ENCODE measurements at regions not wholly inside any gene's neighbourhood (a gene's known extent, or its start where the extent isn't known, plus 50 kb on each side); places are given as distances from the start of the nearest gene placed in this dataset.

DNA sequence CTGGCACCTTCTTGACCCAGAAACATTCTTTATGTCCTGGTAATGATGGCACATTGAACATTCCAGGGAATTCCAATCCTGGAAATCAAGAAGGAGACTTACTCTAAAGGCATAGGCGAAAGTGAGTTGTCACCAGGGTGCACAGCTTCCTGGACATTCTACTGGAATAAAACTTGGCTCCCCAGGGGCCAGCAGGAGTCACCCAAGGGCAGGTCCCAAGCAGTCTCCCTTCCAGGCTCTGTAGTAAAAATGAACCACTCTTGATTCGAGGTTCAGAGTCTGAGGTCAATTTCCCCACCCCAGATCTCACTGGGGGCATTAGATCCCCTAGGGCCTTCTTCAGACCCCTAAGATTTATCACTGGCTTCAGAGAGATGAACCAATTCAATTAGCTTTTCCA, 338.7 kb upstream of the GATB start:
- no peak overlapping the region for H3K27ac Mint-ChIP-seq
- no peak for DNase-seq
- H3K27me3 ChIP-seq (ENCODE audit: insufficient read depth, low read length), result no peaks in the 10 kb centered on the region
- H3K9me3 Mint-ChIP-seq, result no peaks in the 10 kb centered on the region
- no peak overlapping the region for H3K14ac ChIP-seq (ENCODE audit: insufficient read depth, low read length)
- H4K20me1 ChIP-seq (ENCODE audit: control insufficient read depth, insufficient read depth, insufficient read length), result no peaks in the 10 kb centered on the region
- no peak overlapping the region for H4K8ac ChIP-seq (replicated peaks; ENCODE audit: insufficient read length, low read depth, low read length)
- H3K79me2 ChIP-seq (ENCODE audit: insufficient read depth, low read length), result no peaks in the 10 kb centered on the region
- no peaks in the 10 kb centered on the region for H3K23me2 ChIP-seq (ENCODE audit: insufficient read length, low read depth, low read length, poor library complexity, severe bottlenecking)
- H2AK5ac ChIP-seq (ENCODE audit: insufficient read length, low read length), result no peak overlapping the region
- no peak overlapping the region for H4K91ac ChIP-seq (ENCODE audit: insufficient read length, low read depth, low read length)
- H3K4me2 ChIP-seq (ENCODE audit: insufficient read depth, insufficient read length, low read length), result no peak overlapping the region
- H3K27ac ChIP-seq (ENCODE audit: insufficient read length, low read depth, low read length), result no peak overlapping the region
- no peak overlapping the region for H3K56ac ChIP-seq (ENCODE audit: insufficient read length, low read depth, low read length)
- no peak overlapping the region for H2BK12ac ChIP-seq (ENCODE audit: insufficient read length, low read depth, low read length)
- H2BK20ac ChIP-seq (ENCODE audit: low read depth, low read length, poor library complexity, severe bottlenecking), result no peak overlapping the region
- 0 out of 2 replicates have a peak, but pooled peaks cover 3% of the 10 kb centered on the region for H3K4me1 ChIP-seq (ENCODE audit: insufficient read depth, low read length)
- H3K27me3 Mint-ChIP-seq (ENCODE audit: low read depth), result peaks cover 4% of the 10 kb centered on the region; the same call in 1 of the 2 replicates
- TF ChIP-seq, protein P1, sequence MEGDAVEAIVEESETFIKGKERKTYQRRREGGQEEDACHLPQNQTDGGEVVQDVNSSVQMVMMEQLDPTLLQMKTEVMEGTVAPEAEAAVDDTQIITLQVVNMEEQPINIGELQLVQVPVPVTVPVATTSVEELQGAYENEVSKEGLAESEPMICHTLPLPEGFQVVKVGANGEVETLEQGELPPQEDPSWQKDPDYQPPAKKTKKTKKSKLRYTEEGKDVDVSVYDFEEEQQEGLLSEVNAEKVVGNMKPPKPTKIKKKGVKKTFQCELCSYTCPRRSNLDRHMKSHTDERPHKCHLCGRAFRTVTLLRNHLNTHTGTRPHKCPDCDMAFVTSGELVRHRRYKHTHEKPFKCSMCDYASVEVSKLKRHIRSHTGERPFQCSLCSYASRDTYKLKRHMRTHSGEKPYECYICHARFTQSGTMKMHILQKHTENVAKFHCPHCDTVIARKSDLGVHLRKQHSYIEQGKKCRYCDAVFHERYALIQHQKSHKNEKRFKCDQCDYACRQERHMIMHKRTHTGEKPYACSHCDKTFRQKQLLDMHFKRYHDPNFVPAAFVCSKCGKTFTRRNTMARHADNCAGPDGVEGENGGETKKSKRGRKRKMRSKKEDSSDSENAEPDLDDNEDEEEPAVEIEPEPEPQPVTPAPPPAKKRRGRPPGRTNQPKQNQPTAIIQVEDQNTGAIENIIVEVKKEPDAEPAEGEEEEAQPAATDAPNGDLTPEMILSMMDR (conservative IDR thresholded peaks at IDR 0.05), result no peak
- no peaks in the 10 kb centered on the region for H3K9me3 ChIP-seq (ENCODE audit: control insufficient read depth, low read depth, low read length)
- WGBS (ENCODE audit: extremely low coverage, insufficient read length, low lambda C conversion rate), result no CpG with 5 or more reads among the region's 2 CpGs
- no peak overlapping the region for H3K4ac ChIP-seq (ENCODE audit: low read depth, low read length)
- no peak overlapping the region for H2AFZ ChIP-seq (ENCODE audit: low read length)
- H3T11ph ChIP-seq (ENCODE audit: low read length), result no peak overlapping the region
- no peaks in the 10 kb centered on the region; a peak in 1 of 7 replicates for H3K36me3 Mint-ChIP-seq (ENCODE audit: insufficient read depth in 1 of 3, low read depth in 3 of 3)
- no peak overlapping the region for H3K9ac ChIP-seq (ENCODE audit: extremely low read depth, insufficient read length, low read length)
- H2BK5ac ChIP-seq (ENCODE audit: insufficient read length, low read length), result no peak overlapping the region
- no peak overlapping the region for H2BK120ac ChIP-seq (ENCODE audit: low read depth, low read length, poor library complexity, severe bottlenecking)
- no peak overlapping the region for H4K5ac ChIP-seq (ENCODE audit: insufficient read length, low read depth, low read length)
- H3K23ac ChIP-seq (ENCODE audit: insufficient read length, low read depth, low read length), result no peak overlapping the region
- H3K4me3 Mint-ChIP-seq, result no peak overlapping the region
- H3K18ac ChIP-seq (ENCODE audit: insufficient read length, low read depth, low read length), result no peak overlapping the region
- peaks cover 6 to 8% of the 10 kb centered on the region in 2 experiments; a peak in 3 of 4 replicates for H3K4me1 Mint-ChIP-seq
- no peak overlapping the region for H2BK15ac ChIP-seq (ENCODE audit: low read depth, low read length)
- H3K79me1 ChIP-seq (ENCODE audit: insufficient read depth, low read depth, low read length, poor library complexity, severe bottlenecking), result no peaks in the 10 kb centered on the region
